NCI-H524 treated with DMSO at 0.1 percent for 48 hours (cell line): ENCODE measurements at regions not wholly inside any gene's neighbourhood (a gene's known extent, or its start where the extent isn't known, plus 50 kb on each side); places are given as distances from the start of the nearest gene placed in this dataset.

Source experiments
- DNase-seq: peaks from one replicate; lab custom pipeline; 2025; lab: John Stamatoyannopoulos, UW

GRCh38 chr21:41076064-41076463, 91.9 kb upstream of the BACE2 start:
- DNase-seq = no peak

GRCh38 chr21:41079159-41079558, 88.8 kb upstream of the BACE2 start:
- DNase-seq = no peak

GRCh38 chr21:41080485-41081121, 87.4 kb upstream of the BACE2 start:
- no peak for DNase-seq

GRCh38 chr21:41086569-41086968, 81.4 kb upstream of the BACE2 start:
- peak; percentile 94 for DNase-seq

- peak; percentile 84 for DNase-seq
These were observed 77.0 kb upstream of the BACE2 start for GRCh38 chr21:41090981-41091380.

- DNase-seq = no peak
These were observed 76.3 kb upstream of the BACE2 start for GRCh38 chr21:41091616-41092015.

- no peak for DNase-seq
These were observed 75.6 kb upstream of the BACE2 start for GRCh38 chr21:41092312-41092711.

GRCh38 chr21:41095983-41096382, 72.0 kb upstream of the BACE2 start:
- no peak for DNase-seq

- DNase-seq = no peak
These were observed 69.9 kb upstream of the BACE2 start for GRCh38 chr21:41098076-41098475.

- no peak for DNase-seq
These were observed 69.4 kb upstream of the BACE2 start for GRCh38 chr21:41098481-41099042.

GRCh38 chr21:41100826-41101550, 67.0 kb upstream of the BACE2 start:
- DNase-seq = no peak

- no peak for DNase-seq
These were observed 65.7 kb upstream of the BACE2 start for GRCh38 chr21:41102281-41102680.

GRCh38 chr21:41107602-41108001, 60.4 kb upstream of the BACE2 start:
- DNase-seq = no peak

- no peak for DNase-seq
These were observed 59.0 kb upstream of the BACE2 start for GRCh38 chr21:41108668-41109585.

- DNase-seq = no peak
These were observed 57.8 kb upstream of the BACE2 start for GRCh38 chr21:41110161-41110560.

GRCh38 chr21:41110664-41111063, 57.3 kb upstream of the BACE2 start:
- no peak for DNase-seq

GRCh38 chr21:41111681-41112080, 56.3 kb upstream of the BACE2 start:
- DNase-seq = no peak

GRCh38 chr21:41112740-41113692, 54.9 kb upstream of the BACE2 start:
- DNase-seq = no peak

- no peak for DNase-seq
These were observed 52.1 kb upstream of the BACE2 start for GRCh38 chr21:41115851-41116250.
